NCI-H2029 treated with DMSO at 0.1 percent for 48 hours (cell line): ENCODE measurements at regions not wholly inside any gene's neighbourhood (a gene's known extent, or its start where the extent isn't known, plus 50 kb on each side); places are given as distances from the start of the nearest gene placed in this dataset.
"Not testable (repeated sequence)": the region's sequence is repeated elsewhere in the genome, so short reads cannot be mapped to it uniquely, and the experiment has no call there.

Experiments
- DNase-seq: peaks from one replicate; lab custom pipeline; 2025; lab: John Stamatoyannopoulos, UW

DNA sequence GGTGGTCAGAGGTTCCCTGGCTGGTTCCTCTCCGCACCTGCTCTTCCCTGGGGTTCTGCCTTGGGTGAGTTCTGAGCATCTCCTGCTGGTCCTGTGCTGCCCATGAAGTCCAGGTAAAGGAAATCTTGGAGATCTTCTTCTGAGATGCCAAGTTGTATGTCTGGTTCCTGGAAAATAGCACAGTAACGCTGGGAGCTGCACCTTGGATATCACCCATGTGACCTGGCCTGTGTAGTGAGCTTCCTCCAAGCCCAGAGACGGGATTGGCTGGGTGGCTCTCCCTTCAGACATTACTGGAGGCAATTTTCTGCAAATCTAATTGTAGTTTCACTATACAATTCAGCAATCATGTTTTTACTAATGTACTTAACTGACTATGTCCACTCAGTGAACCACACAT, 1281.1 kb downstream of the TMEM121 start:
- DNase-seq = no peak

- no peak for DNase-seq
These were observed 1282.1 kb downstream of the TMEM121 start for GRCh38 chr14:106808458-106808857.

GRCh38 chr14:106808907-106809306, 1282.5 kb downstream of the TMEM121 start:
- DNase-seq = no peak

GRCh38 chr14:106809615-106810014, 1283.2 kb downstream of the TMEM121 start:
- no peak for DNase-seq

DNA sequence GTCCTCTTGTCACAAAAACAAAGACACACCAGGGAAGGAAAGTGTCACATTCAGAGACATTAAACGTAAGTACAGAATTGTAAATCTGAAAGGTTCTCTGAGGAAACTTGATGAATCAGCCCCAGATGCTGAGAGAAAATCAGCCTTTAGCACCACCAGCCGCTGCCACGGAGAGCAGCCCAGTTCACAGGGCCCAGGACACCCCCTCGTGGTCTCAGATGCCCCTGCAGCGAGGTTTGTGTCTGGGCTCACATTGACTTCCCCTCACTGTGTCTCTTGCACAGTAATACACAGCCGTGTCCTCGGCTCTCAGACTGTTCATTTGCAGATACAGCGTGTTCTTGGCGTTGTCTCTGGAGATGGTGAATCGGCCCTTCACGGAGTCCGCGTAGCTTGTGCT, 1283.8 kb downstream of the TMEM121 start:
- DNase-seq = not testable (repeated sequence)

DNA sequence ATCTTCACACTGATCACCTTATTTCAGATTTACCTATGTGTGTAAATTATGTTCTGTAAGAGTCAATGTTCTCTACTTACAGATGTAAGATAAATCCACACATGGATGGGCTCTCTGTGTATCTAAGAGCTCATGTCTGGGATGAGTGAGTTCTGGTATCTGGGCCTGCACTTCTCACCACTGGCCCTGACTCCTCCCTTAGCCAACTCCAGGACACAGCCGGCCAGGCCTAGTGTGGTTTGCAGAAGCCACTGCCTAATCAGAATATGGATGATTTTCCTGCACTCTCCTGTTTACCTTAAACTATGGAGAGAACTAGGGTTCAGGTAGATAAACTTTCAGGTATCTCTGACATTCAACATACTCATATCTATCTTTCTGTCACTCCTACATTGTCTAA, 1284.8 kb downstream of the TMEM121 start:
- no peak for DNase-seq

DNA sequence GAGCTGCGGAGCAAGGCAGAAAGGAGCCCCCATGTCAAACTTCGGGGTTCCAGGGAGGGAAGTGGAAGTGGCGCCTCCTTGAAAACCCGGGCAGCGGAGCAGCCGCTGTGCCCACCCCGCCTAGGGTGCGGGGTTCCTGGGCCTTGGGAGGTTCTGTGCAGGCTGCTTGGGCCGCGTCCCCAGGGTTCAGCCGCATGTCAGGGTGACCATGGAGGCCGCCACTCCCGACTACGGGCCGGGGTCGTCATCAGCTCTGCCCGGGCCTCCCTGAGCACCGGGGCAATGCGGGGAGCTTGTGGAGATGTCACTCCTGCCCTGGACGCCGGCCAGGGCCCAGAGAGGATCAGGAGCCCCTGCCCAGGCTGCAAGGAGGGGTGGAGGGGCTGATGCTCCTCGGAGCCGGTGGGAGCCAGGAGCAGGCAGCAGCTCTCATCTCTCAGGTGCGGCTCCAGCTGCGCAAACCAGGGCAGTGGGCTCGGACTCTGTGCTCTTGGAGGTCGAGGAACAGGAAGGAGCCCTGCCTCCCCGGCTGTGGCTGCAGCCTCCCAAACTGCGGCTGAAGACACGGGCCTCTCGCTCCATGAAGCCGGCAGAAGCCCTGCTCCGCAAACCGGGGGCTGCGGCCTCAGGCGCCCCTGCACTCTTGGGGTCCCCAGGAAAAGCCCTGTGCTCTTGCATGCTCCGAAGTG, 1286.5 kb downstream of the TMEM121 start:
- no peak for DNase-seq

GRCh38 chr14:106813477-106813823, 1287.1 kb downstream of the TMEM121 start:
- no peak for DNase-seq

- no peak for DNase-seq
These were observed 1293.7 kb downstream of the TMEM121 start for GRCh38 chr14:106820119-106820518.

GRCh38 chr14:106821119-106821518, 1294.7 kb downstream of the TMEM121 start:
- no peak for DNase-seq

DNA sequence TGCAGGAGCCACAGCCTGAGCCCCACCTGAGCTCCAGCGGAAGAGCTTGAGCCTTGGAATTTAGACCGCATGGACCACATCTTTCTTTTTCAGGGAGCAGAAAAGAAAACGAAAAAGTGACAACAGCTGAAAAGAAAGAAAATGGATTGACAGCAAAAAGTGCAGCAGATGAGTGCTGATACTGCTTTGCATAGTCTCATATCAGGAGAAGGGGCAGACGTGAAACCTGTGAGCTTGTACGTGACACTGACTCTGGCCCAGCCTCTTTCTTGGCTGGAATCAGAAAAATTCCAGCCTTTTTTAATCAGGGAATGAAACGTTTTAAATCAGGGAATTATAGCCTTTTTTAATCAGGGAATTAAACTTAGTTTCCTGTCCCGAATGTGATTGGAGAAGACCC, 1296.5 kb downstream of the TMEM121 start:
- no peak for DNase-seq

- DNase-seq = no peak
These were observed 1297.2 kb downstream of the TMEM121 start for GRCh38 chr14:106823552-106823951.

DNA sequence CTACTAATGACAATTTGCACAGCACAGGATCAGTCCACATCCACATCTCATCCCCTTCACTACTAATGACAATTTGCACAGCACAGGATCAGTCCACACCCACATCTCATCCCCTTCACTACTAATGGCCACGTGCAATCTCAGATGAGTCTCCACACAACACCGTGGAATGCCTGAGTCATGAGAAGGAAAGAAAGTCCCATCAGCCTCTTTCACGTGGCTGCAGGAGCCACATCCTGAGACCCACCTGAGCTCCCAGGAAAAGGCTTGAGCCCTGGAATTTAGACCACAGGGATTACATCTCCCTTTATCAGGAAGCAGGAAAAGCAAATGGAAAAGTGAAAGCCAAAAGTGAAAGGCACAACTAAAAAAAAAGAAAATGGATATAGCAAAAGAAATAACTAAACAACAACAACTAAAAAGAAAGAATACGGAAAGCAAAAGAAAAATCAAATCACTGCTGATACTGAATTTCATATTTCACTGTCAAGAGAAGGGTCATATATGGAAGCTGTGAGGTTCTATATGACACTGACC, 1300.5 kb downstream of the TMEM121 start:
- no peak for DNase-seq

GRCh38 chr14:106831322-106831720, 1304.9 kb downstream of the TMEM121 start:
- DNase-seq = no peak

- no peak for DNase-seq
These were observed 1311.5 kb downstream of the TMEM121 start for GRCh38 chr14:106837870-106838269.

- no peak for DNase-seq
These were observed 1312.8 kb downstream of the TMEM121 start for GRCh38 chr14:106838991-106839769.

DNA sequence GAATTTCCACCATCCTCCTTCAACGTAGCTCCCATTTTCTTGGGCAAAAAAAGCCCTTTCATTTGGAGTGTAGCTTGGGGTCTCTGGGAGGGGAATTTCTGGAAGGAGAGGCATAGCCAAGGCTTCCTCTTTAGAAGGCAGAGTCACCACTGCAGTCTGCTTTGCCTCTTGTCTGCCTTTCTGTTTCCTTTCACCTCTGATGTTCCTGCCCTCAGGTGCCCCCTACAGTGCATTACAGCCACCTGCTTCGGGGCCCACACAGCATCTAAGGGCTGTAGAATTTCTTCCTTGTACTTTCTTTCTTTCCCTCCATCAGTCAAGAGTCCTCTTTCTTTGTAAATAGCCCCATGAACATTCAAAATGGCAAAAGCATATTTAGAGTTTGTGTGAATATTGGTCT, 1313.9 kb downstream of the TMEM121 start:
- DNase-seq = no peak

DNA sequence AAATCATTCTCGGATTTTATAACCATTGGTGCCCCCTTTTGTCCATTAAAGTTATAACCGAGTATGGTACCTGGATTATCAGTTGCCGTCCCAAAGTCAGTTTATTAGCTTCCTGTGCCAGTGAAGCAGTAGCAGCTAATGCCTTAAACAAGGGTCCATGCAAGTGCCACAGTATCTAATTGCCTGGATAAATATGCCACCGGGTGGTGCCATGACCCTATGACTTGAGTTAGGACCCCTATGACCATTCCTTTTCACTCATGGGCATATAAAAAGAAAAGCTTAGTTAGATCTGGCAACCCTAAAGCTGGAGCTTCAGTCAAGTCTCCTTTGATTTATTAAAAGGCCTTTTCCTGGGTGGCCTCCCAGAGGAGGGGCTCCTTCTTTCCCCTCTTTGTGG, 1314.6 kb downstream of the TMEM121 start:
- no peak for DNase-seq

DNA sequence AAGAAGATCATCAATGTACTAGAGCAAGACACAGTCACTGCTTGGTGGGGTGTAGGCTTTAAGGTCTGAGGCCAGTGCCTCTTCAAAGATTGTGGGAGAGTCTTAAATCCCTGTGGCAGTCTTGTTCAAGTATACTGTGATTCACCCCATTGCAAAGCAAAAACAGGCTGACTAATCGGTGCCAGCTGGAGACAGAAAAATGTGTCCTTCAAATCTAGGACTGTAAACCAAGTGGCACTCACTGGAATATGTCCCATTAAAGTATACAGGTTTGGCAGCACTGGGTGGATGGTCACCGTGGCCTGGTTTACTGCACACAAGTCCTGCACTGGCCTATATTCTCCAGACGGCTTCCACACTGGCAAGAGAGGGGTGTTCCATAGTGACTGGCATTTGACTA, 1315.3 kb downstream of the TMEM121 start:
- DNase-seq = no peak

DNA sequence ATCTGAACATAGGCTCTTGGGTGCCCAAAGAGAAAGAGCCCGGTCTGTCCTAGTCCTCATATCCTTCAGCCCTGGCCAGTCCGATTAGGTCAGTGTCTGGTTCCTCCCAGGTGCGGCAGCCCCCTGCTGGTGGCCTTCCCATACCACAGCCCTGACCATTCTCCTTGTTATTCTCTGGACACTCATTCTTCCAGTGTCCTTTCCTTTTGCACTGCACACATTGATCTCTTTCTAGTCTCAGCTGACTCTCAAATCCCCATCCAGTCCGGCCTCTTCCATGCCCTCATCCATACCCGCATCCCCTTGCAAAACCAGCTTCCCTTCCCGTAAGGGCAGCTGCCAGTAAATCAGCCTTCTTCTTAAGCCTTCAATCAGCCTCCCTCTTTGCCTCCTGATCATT, 1316.3 kb downstream of the TMEM121 start:
- DNase-seq = no peak

DNA sequence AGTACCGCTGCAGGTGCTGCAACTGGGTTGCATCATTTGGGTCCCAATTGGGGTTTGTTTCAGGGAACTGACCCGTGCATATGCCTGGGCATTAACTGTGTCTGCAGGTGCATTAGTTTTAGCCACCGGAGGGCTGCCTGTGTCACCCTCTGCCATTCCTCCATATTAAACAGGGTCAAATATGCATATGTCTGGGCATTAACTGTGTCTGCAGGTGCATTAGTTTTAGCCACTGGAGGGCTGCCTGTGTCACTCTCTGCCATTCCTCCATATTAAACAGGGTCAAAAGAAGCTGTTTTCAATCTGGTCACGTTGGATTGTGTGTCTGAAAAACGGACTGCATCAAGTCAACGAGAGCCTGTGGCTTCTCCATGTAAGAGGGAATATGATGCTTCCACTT, 1317.0 kb downstream of the TMEM121 start:
- DNase-seq = no peak

GRCh38 chr14:106843951-106844483, 1317.6 kb downstream of the TMEM121 start:
- peak; percentile 11 for DNase-seq

- peak; percentile 29 for DNase-seq
These were observed 1318.4 kb downstream of the TMEM121 start for GRCh38 chr14:106844608-106845285.
